ENCODE measurements at regions not wholly inside any gene's neighbourhood (a gene's known extent, or its start where the extent isn't known, plus 50 kb on each side); places are given as distances from the start of the nearest gene placed in this dataset.

DNA sequence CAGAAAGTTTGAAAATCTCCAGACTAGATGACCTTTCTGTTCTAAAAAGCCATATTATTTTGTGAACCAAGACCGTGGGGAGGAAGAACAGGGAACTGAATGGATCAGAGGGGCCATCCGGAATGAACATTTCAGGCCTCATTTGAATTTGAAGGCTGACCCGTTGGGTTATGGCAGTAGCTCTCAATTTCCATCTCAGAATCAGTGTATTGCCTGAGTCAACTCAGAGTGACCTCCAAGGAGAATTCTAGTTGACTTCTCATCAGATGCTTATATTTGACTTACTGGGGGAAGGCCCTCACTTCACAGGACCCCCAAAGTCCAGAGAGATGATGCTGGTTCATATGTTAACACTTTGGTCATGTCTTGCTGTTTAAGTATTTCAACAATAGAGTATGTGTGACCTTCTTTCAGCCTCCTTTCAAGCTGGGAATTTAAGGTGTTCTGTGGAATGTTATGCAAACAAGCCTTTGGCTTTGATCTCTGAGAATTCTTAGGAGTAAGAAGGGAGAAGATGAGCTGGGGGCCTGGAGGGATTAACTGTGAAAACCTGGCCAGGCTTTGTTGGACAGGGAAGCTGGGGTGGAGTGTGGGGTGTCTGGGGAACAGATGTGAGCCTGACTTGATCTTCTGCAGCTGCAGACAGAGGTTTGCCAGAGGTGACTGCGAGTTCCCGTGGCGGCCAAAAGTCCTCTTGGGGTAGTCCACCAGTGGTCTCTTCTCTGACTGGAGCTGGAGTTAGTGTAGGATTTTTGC is 111.2 kb upstream of the RGMA start:
- 60 to 72% methylated on average over 6 of the region's 6 CpGs for WGBS, 2 donors
- no peak overlapping the region for H3K27ac ChIP-seq
- H3K9me3 ChIP-seq = peaks cover 0 to 36% (median 8%) of the 10 kb centered on the region in 11 donors
- DNase-seq = no peak
- peaks cover 0 to 13% (median 3%) of the 10 kb centered on the region in 9 donors for H3K4me1 ChIP-seq
- H3K36me3 ChIP-seq = no peaks in the 10 kb centered on the region
- peak in 2 of 8 donors; percentile 29 to 44 for ATAC-seq
- TF ChIP-seq, protein P1, sequence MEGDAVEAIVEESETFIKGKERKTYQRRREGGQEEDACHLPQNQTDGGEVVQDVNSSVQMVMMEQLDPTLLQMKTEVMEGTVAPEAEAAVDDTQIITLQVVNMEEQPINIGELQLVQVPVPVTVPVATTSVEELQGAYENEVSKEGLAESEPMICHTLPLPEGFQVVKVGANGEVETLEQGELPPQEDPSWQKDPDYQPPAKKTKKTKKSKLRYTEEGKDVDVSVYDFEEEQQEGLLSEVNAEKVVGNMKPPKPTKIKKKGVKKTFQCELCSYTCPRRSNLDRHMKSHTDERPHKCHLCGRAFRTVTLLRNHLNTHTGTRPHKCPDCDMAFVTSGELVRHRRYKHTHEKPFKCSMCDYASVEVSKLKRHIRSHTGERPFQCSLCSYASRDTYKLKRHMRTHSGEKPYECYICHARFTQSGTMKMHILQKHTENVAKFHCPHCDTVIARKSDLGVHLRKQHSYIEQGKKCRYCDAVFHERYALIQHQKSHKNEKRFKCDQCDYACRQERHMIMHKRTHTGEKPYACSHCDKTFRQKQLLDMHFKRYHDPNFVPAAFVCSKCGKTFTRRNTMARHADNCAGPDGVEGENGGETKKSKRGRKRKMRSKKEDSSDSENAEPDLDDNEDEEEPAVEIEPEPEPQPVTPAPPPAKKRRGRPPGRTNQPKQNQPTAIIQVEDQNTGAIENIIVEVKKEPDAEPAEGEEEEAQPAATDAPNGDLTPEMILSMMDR (IDR thresholded peaks at IDR 0.05) = no peak
- no peaks in the 10 kb centered on the region for H3K27me3 ChIP-seq
- intact Hi-C loops (cut with DNase I) = loop anchor here in 1 of 10 donors (10.0 kb wide), 1 partner anchor 55 kb away; no protein-coding TSS in a partner anchor
- H3K4me3 ChIP-seq = no peak overlapping the region

DNA sequence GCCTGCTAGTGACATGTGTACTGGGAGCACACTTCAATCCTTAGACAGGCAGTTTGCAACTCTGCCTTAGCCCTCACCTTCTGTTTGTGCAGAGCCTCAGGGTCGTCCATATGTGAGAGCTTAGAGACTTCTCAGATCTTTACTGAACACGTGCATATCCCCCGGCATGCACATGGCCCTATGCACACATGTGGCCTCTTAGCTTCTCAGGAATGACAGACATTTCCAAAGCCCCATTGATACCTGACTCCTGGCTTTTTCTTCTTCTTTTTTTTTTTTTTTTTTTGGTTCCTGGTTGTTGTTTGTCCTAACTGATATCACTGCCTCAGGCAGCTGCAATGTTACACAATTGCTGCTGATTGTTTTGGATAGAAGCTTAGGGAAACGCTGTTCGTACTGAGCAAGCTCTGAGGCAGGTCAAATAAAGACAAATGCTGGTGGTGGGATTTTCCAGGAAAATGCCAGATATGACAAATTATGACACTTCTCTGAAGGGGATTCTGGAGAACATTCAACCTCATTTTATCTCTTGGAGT is 107.2 kb upstream of the RGMA start:
- TF ChIP-seq, protein P1 (IDR thresholded peaks at IDR 0.05) = no peak

DNA sequence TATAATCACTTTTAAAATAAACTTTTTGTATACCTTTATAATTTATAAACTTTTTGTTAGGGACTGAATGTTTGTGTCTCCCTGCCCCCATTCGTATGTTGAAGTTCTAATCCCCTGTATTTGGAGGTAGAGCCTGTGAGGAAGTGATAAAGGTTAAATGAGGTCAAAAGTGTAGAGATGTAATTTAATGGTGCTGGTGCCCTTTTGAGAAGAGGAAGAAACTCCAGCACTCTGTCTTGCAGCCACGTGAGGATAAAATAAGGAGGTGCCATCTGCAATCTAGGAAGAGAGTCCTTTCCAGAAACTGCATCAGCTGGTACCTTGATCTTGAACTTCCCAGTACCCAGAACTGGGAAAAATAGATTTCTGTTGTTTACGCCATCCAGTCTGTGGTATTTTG is 106.1 kb upstream of the RGMA start:
- WGBS, 2 donors = 56 to 66% methylated on average over 3 of the region's 3 CpGs
- no peak for ATAC-seq
- intact Hi-C loops (cut with DNase I) = no loop called here

More for the DNA sequence above, 107.2 kb upstream of the RGMA start:
- Histone ChIP-seq H3K9me3 (peaks cover 0 to 36% (median 8%) of the 10 kb centered on the region in 11 donors), H3K27me3 (peaks cover 0 to 3% (median 0%) of the 10 kb centered on the region in 7 donors), H3K4me1 (no peaks in the 10 kb centered on the region), H3K4me3 (no peak overlapping the region), H3K27ac (no peak overlapping the region), H3K36me3 (no peaks in the 10 kb centered on the region)
- ATAC-seq (no peak), DNase-seq (no peak)
- 69 to 74% methylated on average over 5 of the region's 5 CpGs for WGBS, 2 donors
- intact Hi-C loops (cut with DNase I) = no loop called here

DNA sequence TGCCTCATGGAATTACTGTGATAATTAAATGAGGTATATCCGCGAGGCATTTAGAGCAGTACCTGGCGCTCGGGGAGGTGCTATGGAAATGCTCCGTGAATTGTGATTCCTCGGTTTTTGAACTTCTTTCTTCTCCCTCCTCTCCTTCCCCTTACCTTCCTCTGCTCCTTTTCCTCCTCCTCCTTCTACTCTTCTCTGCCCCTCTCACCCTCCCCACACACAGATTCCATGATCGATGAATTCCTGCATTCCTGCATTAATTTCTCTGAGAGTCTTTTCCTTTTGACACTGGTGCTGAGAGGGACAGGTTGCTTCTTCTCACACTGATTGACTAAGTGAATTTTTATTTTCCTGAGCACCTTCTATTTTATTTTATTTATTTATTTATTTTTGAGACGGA is 101.2 kb upstream of the RGMA start:
- no peaks in the 10 kb centered on the region for H3K4me1 ChIP-seq
- H3K9me3 ChIP-seq = no peaks in the 10 kb centered on the region
- intact Hi-C loops (cut with DNase I) = no loop called here
- TF ChIP-seq, protein P1 (IDR thresholded peaks at IDR 0.05) = no peak
- H3K27me3 ChIP-seq = peaks cover 0 to 8% (median 0%) of the 10 kb centered on the region in 7 donors
- WGBS, 2 donors = 77 to 87% methylated on average over 8 of the region's 8 CpGs
- DNase-seq (no peak), ATAC-seq (no peak)
- H3K36me3 ChIP-seq = no peaks in the 10 kb centered on the region
- H3K27ac ChIP-seq = no peak overlapping the region
- H3K4me3 ChIP-seq = no peak overlapping the region

More for the DNA sequence above, 106.1 kb upstream of the RGMA start:
- Histone ChIP-seq H3K4me3 (no peak overlapping the region), H3K4me1 (no peaks in the 10 kb centered on the region), H3K27me3 (peaks cover 0 to 3% (median 0%) of the 10 kb centered on the region in 7 donors), H3K9me3 (peaks cover 0 to 36% (median 8%) of the 10 kb centered on the region in 11 donors), H3K36me3 (no peaks in the 10 kb centered on the region), H3K27ac (no peak overlapping the region)
- TF ChIP-seq, protein P1 (IDR thresholded peaks at IDR 0.05) = no peak
- no peak for DNase-seq

Measured in heart right ventricle (tissue), 16 donors.